NCI-H1105 (cell line): ENCODE measurements at regions not wholly inside any gene's neighbourhood (a gene's known extent, or its start where the extent isn't known, plus 50 kb on each side); places are given as distances from the start of the nearest gene placed in this dataset.

Experiments
- DNase-seq: peaks from one replicate; lab custom pipeline; 2025; lab: John Stamatoyannopoulos, UW

- no peak for DNase-seq
Measured at GRCh38 chr7:52482076-52482475, 553.4 kb upstream of the POM121L12 start.

DNA sequence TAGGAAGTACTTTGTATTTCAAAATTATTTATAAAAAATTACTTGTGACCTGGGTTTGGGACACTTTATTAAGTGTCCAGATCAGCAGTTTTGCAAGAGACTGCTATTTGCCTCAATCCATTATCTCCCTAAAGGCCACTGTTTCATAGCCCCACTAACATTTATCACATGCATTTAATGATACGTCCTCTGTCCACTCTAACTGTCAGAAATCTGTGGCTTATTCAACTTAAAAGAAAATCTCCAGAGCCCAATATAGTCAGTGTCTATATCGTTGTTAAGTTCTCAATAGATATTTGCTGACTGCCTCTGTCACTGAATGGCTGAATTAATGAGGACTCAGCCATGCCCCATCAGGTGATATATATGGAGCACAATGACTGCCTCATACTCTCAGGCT lies 553.9 kb upstream of the POM121L12 start:
- DNase-seq, result no peak

- DNase-seq, result no peak
Measured at GRCh38 chr7:52479990-52480389, 555.4 kb upstream of the POM121L12 start.

DNA sequence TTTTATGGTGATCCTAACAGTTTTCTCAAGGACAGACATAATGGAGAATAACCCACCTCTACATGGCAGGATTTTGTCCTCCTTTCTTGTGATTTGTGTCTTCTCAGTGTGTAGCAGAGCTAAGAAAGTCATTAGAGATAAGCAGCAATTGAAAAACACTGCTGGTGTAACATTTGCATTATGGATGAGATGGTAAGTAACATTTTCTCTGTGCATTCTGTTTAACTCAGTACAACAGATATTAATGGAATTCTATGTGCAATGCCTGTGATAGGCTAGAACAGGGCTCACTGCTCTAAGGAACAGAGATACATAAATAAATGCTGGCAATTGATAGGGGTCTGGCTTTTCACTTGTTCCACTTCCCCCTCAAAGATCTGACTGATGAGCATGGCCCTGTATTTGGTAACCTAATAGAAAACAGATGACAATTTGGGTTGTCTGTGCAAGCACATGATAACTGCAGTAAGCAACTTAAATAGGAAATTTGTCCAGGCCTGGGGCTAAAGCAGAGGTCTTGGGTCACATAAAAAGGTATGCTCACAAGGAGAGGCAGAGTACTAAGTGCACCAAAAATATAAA lies 560.3 kb upstream of the POM121L12 start:
- no peak for DNase-seq

- no peak for DNase-seq
Measured at GRCh38 chr7:52473756-52474155, 561.7 kb upstream of the POM121L12 start.

GRCh38 chr7:52472006-52472620 lies 563.3 kb upstream of the POM121L12 start:
- no peak for DNase-seq

GRCh38 chr7:52465216-52465615 lies 570.2 kb upstream of the POM121L12 start:
- no peak for DNase-seq

DNA sequence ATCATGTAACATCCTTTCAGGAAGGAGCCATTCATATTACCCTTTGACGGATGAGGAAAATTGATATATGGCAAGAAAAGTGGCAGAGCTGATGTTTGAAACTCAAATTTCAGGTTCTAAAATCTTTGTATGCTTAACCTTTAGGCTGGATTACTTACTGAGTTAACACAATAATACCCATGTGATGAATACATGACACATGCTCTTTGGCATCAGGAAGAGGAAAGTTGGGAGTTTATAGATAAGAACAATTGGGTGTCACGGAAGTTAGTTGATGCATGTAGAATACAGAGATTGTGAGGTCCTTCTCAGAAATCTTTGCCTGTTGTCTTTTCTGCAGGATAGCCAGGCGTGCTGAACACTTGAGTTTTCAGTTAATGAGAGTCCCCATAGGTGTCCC lies 572.1 kb upstream of the POM121L12 start:
- no peak for DNase-seq

- DNase-seq, result no peak
Measured at GRCh38 chr7:52462474-52462873, 573.0 kb upstream of the POM121L12 start.

- no peak for DNase-seq
Measured at GRCh38 chr7:52455571-52455970, 579.9 kb upstream of the POM121L12 start.

GRCh38 chr7:52450816-52451215 lies 584.6 kb upstream of the POM121L12 start:
- no peak for DNase-seq

- no peak for DNase-seq
Measured at GRCh38 chr7:52447581-52448180, 587.8 kb upstream of the POM121L12 start.

DNA sequence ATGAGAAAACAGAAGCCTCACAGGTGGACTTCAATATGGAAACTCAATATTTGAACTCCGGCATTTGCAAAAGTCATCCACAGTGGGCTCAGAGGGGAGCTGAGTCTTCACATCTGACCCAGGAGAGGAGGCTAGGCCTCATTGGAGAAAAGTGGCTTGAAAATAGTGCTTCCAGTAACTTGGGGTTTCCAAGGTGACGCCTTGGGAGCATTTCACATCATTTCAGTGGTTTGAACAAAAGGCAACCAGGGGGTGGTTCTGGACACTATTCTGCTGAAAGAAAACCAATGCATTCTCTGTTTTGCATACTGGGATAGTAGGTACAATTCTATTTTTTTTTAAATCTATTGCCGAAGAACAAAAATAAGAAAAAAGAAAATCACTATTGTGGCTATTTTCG lies 599.2 kb upstream of the POM121L12 start:
- DNase-seq, result no peak

GRCh38 chr7:52431082-52431815 lies 604.2 kb upstream of the POM121L12 start:
- no peak for DNase-seq

GRCh38 chr7:52423251-52423650 lies 612.2 kb upstream of the POM121L12 start:
- no peak for DNase-seq

DNA sequence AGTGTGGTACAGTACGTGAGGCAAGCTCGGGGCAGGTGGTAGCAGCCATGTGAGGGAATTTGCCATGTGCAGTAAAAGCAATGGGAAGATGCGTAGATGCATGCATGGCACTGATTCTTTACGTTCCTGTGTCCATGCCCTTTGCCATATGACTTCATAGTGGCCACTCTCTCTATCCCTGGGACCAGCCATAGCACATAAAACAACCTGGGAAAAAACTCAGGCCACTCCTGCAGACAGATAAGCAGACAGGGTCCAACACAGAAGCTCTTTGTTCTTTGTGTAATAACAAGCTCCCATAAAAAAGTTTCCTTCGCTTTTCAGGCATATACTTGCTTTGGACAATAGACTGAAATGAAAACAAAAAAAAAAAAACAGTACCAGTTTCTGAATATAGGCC lies 622.4 kb upstream of the POM121L12 start:
- DNase-seq, result no peak

- no peak for DNase-seq
Measured at GRCh38 chr7:52410032-52410431, 625.4 kb upstream of the POM121L12 start.

DNA sequence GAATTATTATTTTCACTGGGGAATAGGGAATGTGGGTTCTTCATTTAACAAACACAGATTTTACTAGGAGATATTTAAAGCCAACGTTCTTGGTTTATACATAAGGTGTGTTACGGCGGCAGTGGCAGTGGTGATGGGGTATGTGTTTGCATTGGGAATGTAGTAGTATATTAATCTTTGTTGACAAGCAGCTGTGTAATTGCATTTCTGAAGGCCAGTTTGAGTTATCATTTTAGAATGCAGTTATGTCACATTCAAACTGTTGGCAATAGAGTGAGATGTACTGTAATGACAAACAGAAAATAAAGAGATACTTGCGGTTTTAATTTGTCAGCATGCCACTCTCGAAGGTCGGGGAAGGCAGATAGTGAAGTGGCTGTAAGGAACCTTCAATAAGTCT lies 628.6 kb upstream of the POM121L12 start:
- DNase-seq, result no peak

- DNase-seq, result no peak
Measured at GRCh38 chr7:52382731-52383130, 652.7 kb upstream of the POM121L12 start.

GRCh38 chr7:52369922-52370321 lies 665.5 kb upstream of the POM121L12 start:
- DNase-seq, result no peak

DNA sequence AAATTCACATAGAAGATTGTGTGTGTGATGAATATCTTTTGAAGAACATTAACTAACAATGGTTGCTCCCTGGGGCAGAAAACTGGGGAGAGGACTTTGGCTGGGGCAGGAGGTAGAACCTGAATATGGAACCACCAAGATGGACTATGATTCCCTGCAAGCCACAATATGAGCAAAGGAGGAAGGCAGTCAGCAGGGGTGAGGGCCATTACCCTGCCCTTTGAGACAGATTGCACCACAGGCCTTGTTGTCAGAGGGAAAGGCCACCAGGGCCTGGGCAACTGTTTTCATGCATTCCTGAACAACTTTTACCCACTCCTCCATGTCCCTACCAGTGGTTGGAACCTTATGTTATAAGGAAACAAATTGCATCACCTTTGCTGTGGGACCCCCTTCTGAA lies 670.1 kb upstream of the POM121L12 start:
- DNase-seq, result no peak

DNA sequence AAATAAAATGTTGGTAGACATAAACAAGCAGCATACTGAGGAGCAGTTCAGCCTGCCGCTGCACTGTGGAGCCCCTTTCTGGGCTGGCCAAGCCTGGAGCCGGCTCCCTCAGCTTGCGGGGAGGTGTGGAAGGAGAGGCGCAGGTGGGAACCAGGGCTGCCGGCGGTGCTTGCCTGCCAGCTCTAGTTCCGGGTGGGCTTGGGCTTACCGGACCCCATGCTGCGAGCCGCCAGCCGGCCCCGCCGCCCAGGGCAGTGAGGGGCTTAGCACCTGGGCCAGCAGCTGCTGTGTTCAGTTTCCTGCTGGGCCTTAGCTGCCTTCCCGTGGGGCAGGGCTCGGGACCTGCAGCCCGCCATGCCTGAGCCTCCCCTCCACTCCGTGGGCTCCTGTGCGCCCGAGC lies 672.9 kb upstream of the POM121L12 start:
- DNase-seq, result no peak

DNA sequence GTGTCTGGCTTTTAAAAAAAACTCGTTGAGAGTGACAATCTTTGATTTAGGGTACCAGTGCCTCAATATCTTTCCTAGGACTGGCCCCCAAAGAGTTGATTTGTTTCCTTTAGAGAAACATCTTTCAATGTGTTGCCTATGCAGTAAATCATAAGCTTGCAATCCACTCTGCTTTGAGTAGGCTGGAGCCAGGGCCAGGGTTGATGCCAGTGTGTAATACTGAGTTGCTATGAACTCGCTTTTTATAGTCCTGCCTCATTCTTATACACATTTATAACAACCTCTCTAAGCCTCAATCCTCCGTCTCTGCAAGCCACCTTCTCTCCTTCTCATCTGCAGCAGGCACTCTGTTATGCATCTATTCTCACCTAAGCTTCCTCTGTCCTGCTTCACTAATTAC lies 674.9 kb upstream of the POM121L12 start:
- no peak for DNase-seq
